ENCODE measurements at regions not wholly inside any gene's neighbourhood (a gene's known extent, or its start where the extent isn't known, plus 50 kb on each side); places are given as distances from the start of the nearest gene placed in this dataset.

GRCh38 chr20:40941133-40941610 is 87.5 kb upstream of the TOP1 start:
- no peaks in the 10 kb centered on the region for H4K20me1 ChIP-seq (ENCODE audit: insufficient read depth, low read length)
- 33% methylated on average over 3 of the region's 3 CpGs for WGBS (ENCODE audit: low lambda C conversion rate)
- H3K79me2 ChIP-seq (ENCODE audit: insufficient read depth, low read length), result no peaks in the 10 kb centered on the region
- no TSS peak for BruUV-seq (replicated peaks)
- peaks cover 11% of the 10 kb centered on the region for H3K4me1 ChIP-seq (ENCODE audit: insufficient read depth, low read length)
- H3K4me2 ChIP-seq (ENCODE audit: low read depth, low read length), result no peak overlapping the region
- H3K9ac ChIP-seq (ENCODE audit: insufficient read depth, low read depth, low read length), result no peak overlapping the region
- no peak overlapping the region for H3K4me3 ChIP-seq (replicated peaks in 1 of 3; ENCODE audit: insufficient read depth in 1 of 3, low read depth in 2 of 3, low read length in 3 of 3)
- H2AFZ ChIP-seq (ENCODE audit: low read length), result no peak overlapping the region
- DNase-seq (ENCODE audit: low spot score) (no peak), ATAC-seq (no peak), FAIRE-seq (no peak)
- H3K27me3 ChIP-seq (ENCODE audit: control insufficient read depth in 1 of 2, insufficient read depth in 2 of 2, low read length in 2 of 2), result peaks cover 0 to 13% of the 10 kb centered on the region in 2 experiments; a peak in 2 of 5 replicates
- H3K36me3 ChIP-seq (replicated peaks in 1 of 2; ENCODE audit: control insufficient read depth in 1 of 2, insufficient read depth in 2 of 2, low read length in 2 of 2), result no peaks in the 10 kb centered on the region
- H3K9me3 ChIP-seq (ENCODE audit: low read length), result no peaks in the 10 kb centered on the region
- ChIA-PET POLR2A (no interaction called here), CTCF (ENCODE audit: low intra/inter-chr PET ratio, low total read pairs) (no interaction called here)
- TF ChIP-seq SP5 (CRISPR knock-in tag; IDR thresholded peaks at IDR 0.05; ENCODE audit: borderline replicate concordance, low read depth), result no peak
- TF ChIP-seq ZNF407 (CRISPR knock-in tag; IDR thresholded peaks at IDR 0.05; ENCODE audit: not compliant biosample characterization), result no peak
- TF ChIP-seq ZNF138 (CRISPR knock-in tag; IDR thresholded peaks at IDR 0.05; ENCODE audit: low read depth), result no peak
- no peak for TF ChIP-seq ZFP62 (CRISPR knock-in tag; IDR thresholded peaks at IDR 0.05)
- no peak for TF ChIP-seq HNF4A (CRISPR knock-in tag; IDR thresholded peaks at IDR 0.05)
- no peak for TF ChIP-seq TFDP1 (CRISPR knock-in tag; IDR thresholded peaks at IDR 0.05; ENCODE audit: borderline replicate concordance)
- TF ChIP-seq PRPF4 (IDR thresholded peaks at IDR 0.05; ENCODE audit: low read depth, low read length, poor library complexity, severe bottlenecking), result no peak
- TF ChIP-seq ZNF430 (CRISPR knock-in tag; IDR thresholded peaks at IDR 0.05), result no peak
- TF ChIP-seq SP4 (CRISPR knock-in tag; IDR thresholded peaks at IDR 0.05), result no peak
- in situ Hi-C loops (cut with HindIII; ENCODE audit: extremely low pct_ligation_motif_present, low pct_unique_long_range_greater_than_20kb), result loop anchor here (5.0 kb wide), 2 partner anchors 139 to 199 kb away; no protein-coding TSS in a partner anchor
- H3K27ac ChIP-seq (ENCODE audit: extremely low read length, insufficient read depth, low read length), result no peak overlapping the region
- intact Hi-C loops (cut with micrococcal nuclease; ENCODE audit: unreplicated experiment), result no loop called here
